SU-DHL-6 (cell line): ENCODE measurements at regions not wholly inside any gene's neighbourhood (a gene's known extent, or its start where the extent isn't known, plus 50 kb on each side); places are given as distances from the start of the nearest gene placed in this dataset.

Experiments used
- EZH2phosphoT487 ChIP-seq: fragments of 200-600 bp; sonication (generic), shearing (Covaris generic); conservative IDR thresholded peaks from 2 replicates; pipeline ENCODE4 v1.6.1; 2018; ENCODE audit warnings: mild to moderate bottlenecking, antibody characterized with exemption, low read length, moderate library complexity, mixed read lengths
- TF ChIP-seq, protein P1 (sequence below): fragments of 200-600 bp; sonication (generic); IDR thresholded peaks from one replicate; pipeline ENCODE4 v1.5.1; 2017; ENCODE audit warnings: antibody characterized with exemption, mild to moderate bottlenecking, low read length, moderate library complexity; ENCODE audit not compliant: insufficient read depth, poor library complexity, severe bottlenecking

- TF ChIP-seq, protein P1, sequence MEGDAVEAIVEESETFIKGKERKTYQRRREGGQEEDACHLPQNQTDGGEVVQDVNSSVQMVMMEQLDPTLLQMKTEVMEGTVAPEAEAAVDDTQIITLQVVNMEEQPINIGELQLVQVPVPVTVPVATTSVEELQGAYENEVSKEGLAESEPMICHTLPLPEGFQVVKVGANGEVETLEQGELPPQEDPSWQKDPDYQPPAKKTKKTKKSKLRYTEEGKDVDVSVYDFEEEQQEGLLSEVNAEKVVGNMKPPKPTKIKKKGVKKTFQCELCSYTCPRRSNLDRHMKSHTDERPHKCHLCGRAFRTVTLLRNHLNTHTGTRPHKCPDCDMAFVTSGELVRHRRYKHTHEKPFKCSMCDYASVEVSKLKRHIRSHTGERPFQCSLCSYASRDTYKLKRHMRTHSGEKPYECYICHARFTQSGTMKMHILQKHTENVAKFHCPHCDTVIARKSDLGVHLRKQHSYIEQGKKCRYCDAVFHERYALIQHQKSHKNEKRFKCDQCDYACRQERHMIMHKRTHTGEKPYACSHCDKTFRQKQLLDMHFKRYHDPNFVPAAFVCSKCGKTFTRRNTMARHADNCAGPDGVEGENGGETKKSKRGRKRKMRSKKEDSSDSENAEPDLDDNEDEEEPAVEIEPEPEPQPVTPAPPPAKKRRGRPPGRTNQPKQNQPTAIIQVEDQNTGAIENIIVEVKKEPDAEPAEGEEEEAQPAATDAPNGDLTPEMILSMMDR: no peak
- no peak for TF ChIP-seq EZH2phosphoT487
Measured at GRCh38 chr5:10102706-10103497, 146.8 kb downstream of the ATPSCKMT start.
